ENCODE measurements at regions not wholly inside any gene's neighbourhood (a gene's known extent, or its start where the extent isn't known, plus 50 kb on each side); places are given as distances from the start of the nearest gene placed in this dataset.

DNA sequence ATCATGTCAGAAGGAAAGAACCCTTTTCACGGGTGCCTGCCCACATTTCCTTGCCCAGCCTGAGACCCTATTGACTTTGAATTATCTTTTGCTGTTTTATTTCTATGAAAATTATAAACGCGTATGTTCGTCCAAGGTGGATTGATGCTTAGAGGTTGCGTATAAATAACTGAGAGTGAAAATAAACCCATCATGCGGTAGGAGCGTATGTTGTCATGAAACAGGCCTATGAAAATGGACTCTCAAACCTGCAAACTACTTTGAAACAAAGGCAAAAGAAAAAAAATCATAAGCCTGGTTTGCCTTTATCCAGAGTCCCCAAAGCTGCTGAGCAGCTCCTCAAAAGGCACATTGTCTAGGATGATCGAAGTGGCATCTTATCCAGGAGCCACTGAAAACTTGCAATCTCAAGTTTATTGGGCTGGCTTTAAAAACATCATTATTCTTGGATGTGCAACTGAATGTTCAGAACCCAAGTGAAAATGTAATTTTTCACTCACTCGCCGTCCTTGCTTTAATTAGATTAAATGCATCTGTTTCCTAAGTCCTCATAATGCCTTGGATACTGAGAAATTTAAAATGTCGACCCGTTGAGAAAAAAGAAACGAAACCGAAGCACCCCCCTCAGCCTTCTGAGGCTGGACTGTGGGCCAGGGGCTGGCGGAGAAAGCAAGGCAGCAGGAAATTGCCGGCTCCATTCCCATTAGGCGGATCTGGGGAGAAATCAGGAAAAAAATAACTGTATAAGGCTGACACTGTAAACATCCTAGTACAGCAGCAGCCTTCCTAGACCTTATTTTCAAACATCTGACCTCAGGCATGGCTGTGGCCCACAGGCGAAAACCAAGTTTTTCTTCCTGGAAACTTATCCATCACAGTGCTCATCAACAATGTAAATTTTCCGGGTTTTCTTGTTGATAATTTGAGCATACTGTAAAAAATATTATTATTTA is 82.9 kb upstream of the PPARA start:
- no peaks in the 10 kb centered on the region for H3K9me3 ChIP-seq
- H3K36me3 ChIP-seq = peaks cover 12% of the 10 kb centered on the region
- peak overlapping the region; percentile 84 for H3K4me3 ChIP-seq (ENCODE audit: low read depth, low read length)

GRCh38 chr22:46068181-46068592 is 82.1 kb upstream of the PPARA start:
- Histone ChIP-seq H3K9me3 (no peaks in the 10 kb centered on the region), H3K27me3 (no peaks in the 10 kb centered on the region), H3K36me3 (peaks cover 20% of the 10 kb centered on the region), H3K4me3 (ENCODE audit: low read depth, low read length) (peak overlapping the region; percentile 84), H3K4me1 (peaks cover 12% of the 10 kb centered on the region)
- TF ChIP-seq CTCF (IDR thresholded peaks at IDR 0.05; ENCODE audit: low read depth, low read length) = no peak
- DNase-seq = no peak

More for the DNA sequence above, 82.9 kb upstream of the PPARA start:
- Histone ChIP-seq H3K4me1 (peaks cover 17% of the 10 kb centered on the region), H3K27me3 (no peaks in the 10 kb centered on the region)
- no peak for TF ChIP-seq CTCF (IDR thresholded peaks at IDR 0.05; ENCODE audit: low read depth, low read length)
- DNase-seq = peak; percentile 54

DNA sequence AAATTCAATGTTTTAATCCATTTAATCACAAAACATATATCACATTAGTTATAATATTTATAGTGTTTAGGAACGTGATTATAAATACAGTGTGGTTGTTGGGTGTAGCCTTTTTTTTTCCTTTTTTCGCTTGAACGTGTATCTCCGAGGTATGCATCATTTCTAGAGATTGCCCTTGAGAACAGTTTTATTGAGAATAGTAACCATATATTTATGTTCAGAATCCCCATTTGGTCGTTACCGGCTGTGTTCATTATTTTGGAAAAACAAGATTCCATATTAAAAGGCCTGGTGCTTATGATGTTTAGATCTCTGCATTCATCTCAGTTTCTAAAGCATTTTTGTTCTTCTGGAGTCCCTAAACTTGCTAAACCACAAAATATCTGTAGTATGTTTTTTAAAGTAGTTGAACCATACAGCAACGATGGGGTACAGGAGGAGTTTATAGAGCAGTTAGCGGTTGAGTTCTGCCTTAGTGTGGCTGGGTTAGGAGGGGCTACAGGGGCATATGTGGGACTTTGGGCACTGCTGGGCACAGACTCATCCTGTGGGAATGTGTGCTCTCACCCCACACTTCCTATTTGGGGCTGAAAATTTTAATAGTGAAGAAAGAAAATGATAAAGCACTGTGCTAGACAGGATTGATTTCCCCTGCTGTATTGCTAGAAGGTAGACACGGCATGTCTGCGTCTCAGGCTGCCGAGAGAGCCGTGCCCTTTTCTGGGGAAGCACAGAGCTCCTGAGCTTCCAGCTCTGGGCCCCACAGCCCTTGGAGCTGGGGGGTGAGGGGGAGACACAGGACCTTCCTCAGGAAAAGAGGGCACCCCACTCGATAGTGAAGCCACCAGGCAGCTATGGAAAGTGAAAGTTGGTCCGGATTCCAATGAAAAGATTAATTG is 81.5 kb upstream of the PPARA start:
- no peak for DNase-seq
- H3K27me3 ChIP-seq = no peaks in the 10 kb centered on the region
- no peak for TF ChIP-seq CTCF (IDR thresholded peaks at IDR 0.05; ENCODE audit: low read depth, low read length)
- peak overlapping the region; percentile 84 for H3K4me3 ChIP-seq (ENCODE audit: low read depth, low read length)
- H3K4me1 ChIP-seq = peaks cover 5% of the 10 kb centered on the region
- H3K36me3 ChIP-seq = peaks cover 26% of the 10 kb centered on the region
- H3K9me3 ChIP-seq = no peaks in the 10 kb centered on the region

DNA sequence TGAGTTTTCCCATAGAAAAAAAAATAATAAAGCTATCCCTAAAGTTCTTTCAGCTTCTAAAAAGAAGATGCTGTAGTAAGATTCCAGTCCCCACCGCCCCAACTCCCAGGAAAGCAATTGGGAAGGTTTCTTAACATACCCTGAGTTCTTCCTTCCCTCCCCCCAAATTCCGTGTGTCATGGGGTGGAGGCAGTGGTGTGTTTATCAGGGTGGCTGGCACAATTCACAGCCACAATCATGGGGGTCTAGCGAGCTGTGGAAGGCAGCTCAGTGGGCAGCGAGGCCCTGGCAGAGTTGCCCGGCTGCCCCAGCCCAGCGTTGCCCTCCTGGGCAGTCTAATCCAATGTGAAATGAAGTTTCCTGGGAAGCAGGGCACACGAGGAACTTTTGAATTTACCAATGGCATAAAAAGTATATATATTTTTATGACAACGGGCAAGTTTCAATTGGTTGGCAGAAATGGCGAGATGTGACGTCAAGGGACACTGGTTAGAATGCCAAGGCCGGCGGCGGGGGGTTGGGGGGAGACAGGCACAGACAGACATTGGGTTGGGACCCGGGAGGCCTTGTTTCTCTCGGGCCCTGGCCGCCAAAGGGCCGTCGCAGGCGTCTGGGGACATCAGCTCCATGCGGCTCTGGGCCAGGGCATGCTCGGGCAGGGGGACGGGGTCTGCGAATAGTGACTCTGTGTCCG is 80.7 kb upstream of the PPARA start:
- H3K36me3 ChIP-seq = peaks cover 34% of the 10 kb centered on the region
- no peaks in the 10 kb centered on the region for H3K27me3 ChIP-seq
- H3K9me3 ChIP-seq = no peaks in the 10 kb centered on the region
- peak overlapping the region; percentile 84 for H3K4me3 ChIP-seq (ENCODE audit: low read depth, low read length)
- 0 out of 2 replicates have a peak, but pooled peaks cover 2% of the 10 kb centered on the region for H3K4me1 ChIP-seq
- no peak for TF ChIP-seq CTCF (IDR thresholded peaks at IDR 0.05; ENCODE audit: low read depth, low read length)
- DNase-seq = peak; percentile 95

DNA sequence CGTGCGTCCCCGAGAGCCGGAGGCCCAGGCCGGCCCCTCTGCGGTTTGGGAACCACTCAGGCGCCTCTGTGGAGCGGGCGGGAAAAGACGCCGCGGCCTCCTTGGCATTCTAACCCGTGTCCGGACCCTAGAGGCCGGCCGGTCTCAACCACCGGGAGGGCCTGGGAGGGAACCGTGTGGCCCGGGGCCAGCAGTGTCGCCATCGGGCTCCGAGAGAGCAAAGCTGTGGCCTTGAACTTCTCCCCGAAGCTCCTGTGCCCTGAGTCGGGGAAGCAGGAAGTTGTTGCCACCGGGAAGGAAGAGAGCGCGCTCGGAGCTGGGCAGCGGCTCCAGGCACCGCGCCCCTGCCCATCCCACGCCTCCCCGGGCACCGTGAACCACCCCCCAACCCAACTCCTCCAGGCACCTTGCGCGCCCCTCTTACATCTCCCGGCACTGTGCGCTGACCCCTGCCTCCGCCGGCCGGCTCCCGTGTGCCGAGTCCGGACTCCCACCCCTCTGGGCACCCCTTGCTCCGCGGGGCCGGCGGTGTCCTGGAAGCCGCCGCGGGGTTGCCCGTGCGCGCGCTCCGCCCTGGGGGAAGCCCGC is 80.0 kb upstream of the PPARA start:
- H3K27me3 ChIP-seq = no peaks in the 10 kb centered on the region
- peak; percentile 57 for DNase-seq
- no peak for TF ChIP-seq CTCF (IDR thresholded peaks at IDR 0.05; ENCODE audit: low read depth, low read length)
- no peaks in the 10 kb centered on the region for H3K4me1 ChIP-seq
- H3K9me3 ChIP-seq = no peaks in the 10 kb centered on the region
- peak overlapping the region; percentile 84 for H3K4me3 ChIP-seq (ENCODE audit: low read depth, low read length)
- peaks cover 41% of the 10 kb centered on the region for H3K36me3 ChIP-seq

Measured in BE2C (cell line).